ENCODE measurements at regions not wholly inside any gene's neighbourhood (a gene's known extent, or its start where the extent isn't known, plus 50 kb on each side); places are given as distances from the start of the nearest gene placed in this dataset.

GRCh38 chr3:132777171-132777570 is 55.0 kb upstream of the NPHP3 start:
- no peaks in the 10 kb centered on the region for H3K79me2 ChIP-seq (ENCODE audit: control insufficient read depth, insufficient read depth, low read length)
- no peaks in the 10 kb centered on the region for H3K4me1 ChIP-seq (ENCODE audit: control insufficient read depth, extremely low read depth, insufficient read depth, low read length)
- no peaks in the 10 kb centered on the region for H3K9me3 ChIP-seq (ENCODE audit: control insufficient read depth, insufficient read depth, low read depth, low read length)
- no peak for DNase-seq (ENCODE audit: low read depth in 2 of 2)
- H3K9ac ChIP-seq (ENCODE audit: insufficient read depth, low read length), result no peak overlapping the region
- no peaks in the 10 kb centered on the region for H4K20me1 ChIP-seq (ENCODE audit: control insufficient read depth, extremely low read depth, insufficient read depth, low read length)
- no peak for TF ChIP-seq CTCF (conservative IDR thresholded peaks at IDR 0.05 in 1 of 2, IDR thresholded peaks at IDR 0.05 in 1 of 2; ENCODE audit: low read depth in 1 of 2, low read length in 2 of 2)
- no peak for TF ChIP-seq EZH2 (IDR thresholded peaks at IDR 0.05; ENCODE audit: low read length, missing control alignments)
- no peaks in the 10 kb centered on the region for H3K27me3 ChIP-seq (ENCODE audit: control insufficient read depth, insufficient read depth, low read length)
- no peak overlapping the region for H3K4me3 ChIP-seq (replicated peaks in 1 of 4; ENCODE audit: control extremely low read depth in 1 of 4, insufficient read depth in 1 of 4, low read depth in 3 of 4, low read length in 4 of 4)
- H3K27ac ChIP-seq (ENCODE audit: insufficient read depth, low read length), result no peak overlapping the region
- no peak overlapping the region for H2AFZ ChIP-seq (ENCODE audit: low read length)
- H3K4me2 ChIP-seq (ENCODE audit: extremely low read depth, insufficient read depth, low read length), result no peak overlapping the region
- H3K36me3 ChIP-seq (ENCODE audit: control insufficient read depth, insufficient read depth, low read length), result no peaks in the 10 kb centered on the region

DNA sequence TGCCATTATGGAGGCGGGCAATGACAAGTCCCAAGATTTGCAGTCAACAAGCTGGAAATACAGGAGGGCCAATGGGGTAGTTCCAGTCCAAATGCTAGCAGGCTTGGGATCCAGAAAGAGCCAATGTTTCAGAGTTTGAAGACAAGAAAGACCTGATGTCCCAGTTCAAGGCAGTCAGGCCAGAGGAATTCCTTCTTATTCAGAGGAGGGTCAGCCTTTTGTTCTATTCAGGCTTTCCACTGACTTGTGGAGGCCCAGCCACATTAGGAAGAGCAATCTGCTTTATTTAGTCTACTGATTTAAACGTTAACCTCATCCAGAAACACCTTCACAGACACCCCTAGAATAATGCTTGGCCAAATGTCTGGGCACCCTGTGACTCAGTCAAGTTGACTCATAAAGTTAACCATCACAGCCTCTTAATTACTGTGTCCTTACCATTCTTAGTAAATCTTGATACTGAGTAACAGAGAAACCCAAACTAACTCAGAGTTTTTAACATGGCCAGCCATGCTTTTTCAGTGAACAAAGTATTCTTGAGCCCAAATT is 50.9 kb upstream of the NPHP3 start:
- TF ChIP-seq CTCF (conservative IDR thresholded peaks at IDR 0.05 in 1 of 2, IDR thresholded peaks at IDR 0.05 in 1 of 2; ENCODE audit: low read depth in 1 of 2, low read length in 2 of 2), result no peak
- no peak for TF ChIP-seq EZH2 (IDR thresholded peaks at IDR 0.05; ENCODE audit: low read length, missing control alignments)
- Histone ChIP-seq H3K9ac (ENCODE audit: insufficient read depth, low read length) (no peak overlapping the region), H3K27me3 (ENCODE audit: control insufficient read depth, insufficient read depth, low read length) (no peaks in the 10 kb centered on the region), H4K20me1 (ENCODE audit: control insufficient read depth, extremely low read depth, insufficient read depth, low read length) (no peaks in the 10 kb centered on the region), H3K9me3 (ENCODE audit: control insufficient read depth, insufficient read depth, low read depth, low read length) (no peaks in the 10 kb centered on the region), H3K4me1 (ENCODE audit: control insufficient read depth, extremely low read depth, insufficient read depth, low read length) (no peaks in the 10 kb centered on the region), H3K79me2 (ENCODE audit: control insufficient read depth, insufficient read depth, low read length) (no peaks in the 10 kb centered on the region), H3K4me3 (replicated peaks in 1 of 4; ENCODE audit: control extremely low read depth in 1 of 4, insufficient read depth in 1 of 4, low read depth in 3 of 4, low read length in 4 of 4) (no peak overlapping the region), H3K27ac (ENCODE audit: insufficient read depth, low read length) (no peak overlapping the region), H3K4me2 (ENCODE audit: extremely low read depth, insufficient read depth, low read length) (no peak overlapping the region), H3K36me3 (ENCODE audit: control insufficient read depth, insufficient read depth, low read length) (no peaks in the 10 kb centered on the region), H2AFZ (ENCODE audit: low read length) (no peak overlapping the region)
- DNase-seq (ENCODE audit: low read depth in 2 of 2), result peak in 1 of 2 donors; percentile 41

DNA sequence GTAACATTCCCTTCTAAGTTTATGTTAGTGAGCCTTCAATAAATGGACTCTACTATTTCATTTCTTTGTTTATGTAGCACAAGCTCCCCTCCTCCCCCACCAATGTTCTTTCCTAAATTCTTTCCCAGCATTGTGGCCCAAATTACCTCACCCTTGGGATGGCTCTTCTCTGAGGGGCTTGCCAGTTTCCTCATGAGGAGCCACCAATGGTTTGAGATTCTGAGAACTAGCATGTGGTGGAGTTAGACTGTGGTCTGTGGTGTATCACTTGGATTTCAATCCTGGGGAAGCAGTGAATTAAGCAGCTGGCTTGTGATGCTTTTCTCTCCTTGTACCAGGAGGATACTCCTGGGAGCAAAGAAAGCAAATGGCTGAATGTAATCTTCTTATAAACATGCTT is 50.0 kb upstream of the NPHP3 start:
- no peaks in the 10 kb centered on the region for H3K79me2 ChIP-seq (ENCODE audit: control insufficient read depth, insufficient read depth, low read length)
- TF ChIP-seq EZH2 (IDR thresholded peaks at IDR 0.05; ENCODE audit: low read length, missing control alignments) (no peak), CTCF (conservative IDR thresholded peaks at IDR 0.05 in 1 of 2, IDR thresholded peaks at IDR 0.05 in 1 of 2; ENCODE audit: low read depth in 1 of 2, low read length in 2 of 2) (no peak)
- no peak overlapping the region for H3K4me3 ChIP-seq (replicated peaks in 1 of 4; ENCODE audit: control extremely low read depth in 1 of 4, insufficient read depth in 1 of 4, low read depth in 3 of 4, low read length in 4 of 4)
- no peak for DNase-seq (ENCODE audit: low read depth in 2 of 2)
- H3K4me2 ChIP-seq (ENCODE audit: extremely low read depth, insufficient read depth, low read length), result no peak overlapping the region
- no peaks in the 10 kb centered on the region for H3K9me3 ChIP-seq (ENCODE audit: control insufficient read depth, insufficient read depth, low read depth, low read length)
- no peaks in the 10 kb centered on the region for H4K20me1 ChIP-seq (ENCODE audit: control insufficient read depth, extremely low read depth, insufficient read depth, low read length)
- H3K4me1 ChIP-seq (ENCODE audit: control insufficient read depth, extremely low read depth, insufficient read depth, low read length), result no peaks in the 10 kb centered on the region
- no peaks in the 10 kb centered on the region for H3K27me3 ChIP-seq (ENCODE audit: control insufficient read depth, insufficient read depth, low read length)
- H2AFZ ChIP-seq (ENCODE audit: low read length), result no peak overlapping the region
- H3K9ac ChIP-seq (ENCODE audit: insufficient read depth, low read length), result no peak overlapping the region
- H3K27ac ChIP-seq (ENCODE audit: insufficient read depth, low read length), result no peak overlapping the region
- no peaks in the 10 kb centered on the region for H3K36me3 ChIP-seq (ENCODE audit: control insufficient read depth, insufficient read depth, low read length)

Measured in fibroblast of lung (primary cell).